ENCODE measurements at regions not wholly inside any gene's neighbourhood (a gene's known extent, or its start where the extent isn't known, plus 50 kb on each side); places are given as distances from the start of the nearest gene placed in this dataset.

GRCh38 chr2:43102366-43103092 lies 123.9 kb downstream of the ZFP36L2 start:
- Histone ChIP-seq H3K27ac (no peak overlapping the region), H3K4me1 (replicated peaks) (peaks cover 25% of the 10 kb centered on the region), H3K27me3 (replicated peaks) (no peaks in the 10 kb centered on the region), H3K9me3 (replicated peaks) (no peaks in the 10 kb centered on the region), H3K36me3 (no peaks in the 10 kb centered on the region), H3K4me3 (no peak overlapping the region)
- no peak for DNase-seq (ENCODE audit: low read depth in 1 of 2, low spot score in 2 of 2)

- DNase-seq (ENCODE audit: low read depth in 1 of 2, low spot score in 2 of 2): no peak
- H3K27me3 ChIP-seq (replicated peaks): no peaks in the 10 kb centered on the region
- H3K4me3 ChIP-seq: no peak overlapping the region
- peaks cover 17% of the 10 kb centered on the region for H3K4me1 ChIP-seq (replicated peaks)
- H3K9me3 ChIP-seq (replicated peaks): no peaks in the 10 kb centered on the region
- no peaks in the 10 kb centered on the region for H3K36me3 ChIP-seq
- no peak overlapping the region for H3K27ac ChIP-seq
These were observed 124.7 kb downstream of the ZFP36L2 start for GRCh38 chr2:43101751-43102150.

- no peak for DNase-seq (ENCODE audit: low read depth in 1 of 2, low spot score in 2 of 2)
- Histone ChIP-seq H3K36me3 (no peaks in the 10 kb centered on the region), H3K27me3 (replicated peaks) (no peaks in the 10 kb centered on the region), H3K4me3 (no peak overlapping the region), H3K4me1 (replicated peaks) (peaks cover 10% of the 10 kb centered on the region), H3K9me3 (replicated peaks) (peaks cover 2% of the 10 kb centered on the region; the same call in 1 of the 2 replicates), H3K27ac (no peak overlapping the region)
These were observed 125.3 kb downstream of the ZFP36L2 start for GRCh38 chr2:43100883-43101662.

- Histone ChIP-seq H3K9me3 (replicated peaks) (peaks cover 4% of the 10 kb centered on the region; the same call in 1 of the 2 replicates), H3K36me3 (no peaks in the 10 kb centered on the region), H3K27ac (no peak overlapping the region), H3K4me3 (no peak overlapping the region), H3K27me3 (replicated peaks) (no peaks in the 10 kb centered on the region), H3K4me1 (replicated peaks) (peaks cover 4% of the 10 kb centered on the region)
- no peak for DNase-seq (ENCODE audit: low read depth in 1 of 2, low spot score in 2 of 2)
These were observed 126.0 kb downstream of the ZFP36L2 start for GRCh38 chr2:43100362-43100882.

- H3K36me3 ChIP-seq: no peaks in the 10 kb centered on the region
- DNase-seq (ENCODE audit: low read depth in 1 of 2, low spot score in 2 of 2): no peak
- H3K9me3 ChIP-seq (replicated peaks): peaks cover 4% of the 10 kb centered on the region; the same call in 1 of the 2 replicates
- H3K27me3 ChIP-seq (replicated peaks): no peaks in the 10 kb centered on the region
- no peak overlapping the region for H3K4me3 ChIP-seq
- H3K27ac ChIP-seq: no peak overlapping the region
- peaks cover 4% of the 10 kb centered on the region for H3K4me1 ChIP-seq (replicated peaks)
These were observed 126.6 kb downstream of the ZFP36L2 start for GRCh38 chr2:43099797-43100196.

GRCh38 chr2:43098539-43098938 lies 127.9 kb downstream of the ZFP36L2 start:
- H3K4me1 ChIP-seq (replicated peaks): no peaks in the 10 kb centered on the region
- no peak for DNase-seq (ENCODE audit: low read depth in 1 of 2, low spot score in 2 of 2)

GRCh38 chr2:43097644-43098408 lies 128.6 kb downstream of the ZFP36L2 start:
- Histone ChIP-seq H3K27ac (no peak overlapping the region), H3K4me1 (replicated peaks) (no peaks in the 10 kb centered on the region), H3K27me3 (replicated peaks) (no peaks in the 10 kb centered on the region), H3K4me3 (no peak overlapping the region), H3K36me3 (no peaks in the 10 kb centered on the region), H3K9me3 (replicated peaks) (peaks cover 4% of the 10 kb centered on the region; the same call in 1 of the 2 replicates)
- no peak for DNase-seq (ENCODE audit: low read depth in 1 of 2, low spot score in 2 of 2)

More at GRCh38 chr2:43098539-43098938, 127.9 kb downstream of the ZFP36L2 start:
- Histone ChIP-seq H3K27me3 (replicated peaks) (no peaks in the 10 kb centered on the region), H3K4me3 (no peak overlapping the region), H3K9me3 (replicated peaks) (peaks cover 4% of the 10 kb centered on the region; the same call in 1 of the 2 replicates), H3K27ac (no peak overlapping the region), H3K36me3 (no peaks in the 10 kb centered on the region)

GRCh38 chr2:43095533-43096295 lies 130.7 kb downstream of the ZFP36L2 start:
- Histone ChIP-seq H3K9me3 (replicated peaks) (peaks cover 4% of the 10 kb centered on the region; the same call in 1 of the 2 replicates), H3K4me1 (replicated peaks) (no peaks in the 10 kb centered on the region), H3K36me3 (no peaks in the 10 kb centered on the region), H3K27me3 (replicated peaks) (no peaks in the 10 kb centered on the region), H3K27ac (no peak overlapping the region), H3K4me3 (no peak overlapping the region)
- no peak for DNase-seq (ENCODE audit: low read depth in 1 of 2, low spot score in 2 of 2)

- H3K9me3 ChIP-seq (replicated peaks): peaks cover 9% of the 10 kb centered on the region; the same call in 1 of the 2 replicates
- H3K27ac ChIP-seq: no peak overlapping the region
- no peak overlapping the region for H3K4me3 ChIP-seq
- H3K27me3 ChIP-seq (replicated peaks): no peaks in the 10 kb centered on the region
- DNase-seq (ENCODE audit: low read depth in 1 of 2, low spot score in 2 of 2): no peak
- no peaks in the 10 kb centered on the region for H3K36me3 ChIP-seq
- peaks cover 22% of the 10 kb centered on the region for H3K4me1 ChIP-seq (replicated peaks)
These were observed 133.8 kb downstream of the ZFP36L2 start for GRCh38 chr2:43092520-43093179.

- DNase-seq (ENCODE audit: low read depth in 1 of 2, low spot score in 2 of 2): no peak
These were observed 136.1 kb downstream of the ZFP36L2 start for GRCh38 chr2:43090317-43090716.

GRCh38 chr2:43088143-43089073 lies 138.0 kb downstream of the ZFP36L2 start:
- DNase-seq (ENCODE audit: low read depth in 1 of 2, low spot score in 2 of 2): peak in 1 of 2 experiments; percentile 82
- peaks cover 63% of the 10 kb centered on the region for H3K4me1 ChIP-seq (replicated peaks)
- H3K9me3 ChIP-seq (replicated peaks): peaks cover 5% of the 10 kb centered on the region; the same call in 1 of the 2 replicates
- H3K36me3 ChIP-seq: no peaks in the 10 kb centered on the region
- H3K27ac ChIP-seq: peak overlapping the region; percentile 93
- H3K27me3 ChIP-seq (replicated peaks): no peaks in the 10 kb centered on the region
- no peak overlapping the region for H3K4me3 ChIP-seq

More at GRCh38 chr2:43090317-43090716, 136.1 kb downstream of the ZFP36L2 start:
- Histone ChIP-seq H3K9me3 (replicated peaks) (peaks cover 5% of the 10 kb centered on the region; the same call in 1 of the 2 replicates), H3K27ac (no peak overlapping the region), H3K36me3 (no peaks in the 10 kb centered on the region), H3K4me1 (replicated peaks) (peaks cover 44% of the 10 kb centered on the region), H3K4me3 (no peak overlapping the region), H3K27me3 (replicated peaks) (no peaks in the 10 kb centered on the region)
